ENCODE measurements at regions not wholly inside any gene's neighbourhood (a gene's known extent, or its start where the extent isn't known, plus 50 kb on each side); places are given as distances from the start of the nearest gene placed in this dataset.
"Not testable (repeated sequence)": the region's sequence is repeated elsewhere in the genome, so short reads cannot be mapped to it uniquely, and the experiment has no call there.

DNA sequence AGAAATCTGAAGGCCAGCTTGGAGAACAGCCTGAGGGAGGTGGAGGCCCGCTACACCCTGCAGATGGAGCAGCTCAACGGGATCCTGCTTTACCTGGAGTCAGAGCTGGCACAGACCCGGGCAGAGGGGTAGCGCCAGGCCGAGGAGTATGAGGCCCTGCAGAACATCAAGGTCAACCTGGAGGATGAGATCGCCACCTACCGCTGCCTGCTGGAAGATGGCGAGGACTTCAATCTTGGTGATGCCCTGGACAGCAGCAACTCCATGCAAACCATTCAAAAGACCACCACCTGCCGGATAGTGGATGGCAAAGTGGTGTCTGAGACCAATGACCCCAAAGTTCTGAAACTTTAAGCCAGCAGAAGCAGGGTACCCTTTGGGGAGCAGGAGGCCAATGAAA is 318.4 kb downstream of the ZFHX3 start:
- not testable (repeated sequence) for DNase-seq

DNA sequence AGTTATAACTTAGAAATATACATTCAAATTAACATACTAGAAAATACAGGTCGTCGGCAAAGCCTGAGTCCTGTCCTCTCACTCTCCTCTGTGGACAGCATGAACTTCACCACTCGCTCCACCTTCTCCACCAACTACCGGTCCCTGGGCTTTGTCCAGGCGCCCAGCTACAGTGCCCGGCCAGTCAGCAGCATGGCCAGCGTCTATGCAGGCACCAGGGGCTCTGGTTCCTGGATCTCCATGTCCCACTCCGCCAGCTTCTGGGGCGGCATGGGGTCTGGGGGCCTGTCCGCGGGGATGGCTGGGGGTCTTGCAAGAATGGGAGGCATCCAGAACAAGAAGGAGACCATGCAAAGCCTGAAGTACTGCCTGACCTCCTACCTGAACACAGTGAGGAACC is 319.4 kb downstream of the ZFHX3 start:
- DNase-seq = no peak

DNA sequence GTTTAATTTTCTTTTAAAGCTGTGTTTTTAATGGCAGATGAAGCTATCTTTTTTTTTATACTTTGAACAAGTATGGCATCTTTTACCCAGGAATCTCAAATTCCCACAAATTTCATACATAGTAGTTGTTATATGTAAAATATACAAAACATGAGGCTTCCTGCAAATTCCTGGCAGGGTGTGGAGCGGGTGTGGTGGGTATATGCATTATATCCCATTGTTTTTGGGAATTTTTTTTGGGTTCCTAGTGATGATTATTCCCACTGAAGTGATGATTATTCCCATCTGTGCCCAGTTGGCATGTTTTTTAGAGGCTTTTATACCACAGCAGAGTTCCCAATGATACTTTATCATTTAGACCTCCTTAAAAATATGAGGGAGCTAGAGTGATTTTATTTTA is 320.4 kb downstream of the ZFHX3 start:
- DNase-seq = no peak

DNA sequence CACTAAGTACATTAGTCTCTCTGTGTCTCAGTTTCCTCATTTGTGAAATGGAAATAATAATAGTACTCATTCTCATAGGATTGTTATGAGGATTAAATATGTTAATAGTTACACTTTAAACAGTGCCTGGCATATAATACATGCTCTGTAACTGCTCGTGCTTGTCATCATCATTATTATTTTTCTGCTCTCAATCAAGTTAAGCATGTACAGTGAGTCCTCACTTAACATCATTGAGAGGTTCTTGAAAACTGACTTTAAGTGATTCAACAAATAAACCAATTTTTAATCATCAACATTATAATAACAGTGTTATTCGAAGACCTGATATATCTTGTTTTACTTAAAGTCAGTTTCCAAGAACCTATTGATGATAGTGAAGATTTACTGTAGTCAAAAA is 322.3 kb downstream of the ZFHX3 start:
- DNase-seq = no peak

DNA sequence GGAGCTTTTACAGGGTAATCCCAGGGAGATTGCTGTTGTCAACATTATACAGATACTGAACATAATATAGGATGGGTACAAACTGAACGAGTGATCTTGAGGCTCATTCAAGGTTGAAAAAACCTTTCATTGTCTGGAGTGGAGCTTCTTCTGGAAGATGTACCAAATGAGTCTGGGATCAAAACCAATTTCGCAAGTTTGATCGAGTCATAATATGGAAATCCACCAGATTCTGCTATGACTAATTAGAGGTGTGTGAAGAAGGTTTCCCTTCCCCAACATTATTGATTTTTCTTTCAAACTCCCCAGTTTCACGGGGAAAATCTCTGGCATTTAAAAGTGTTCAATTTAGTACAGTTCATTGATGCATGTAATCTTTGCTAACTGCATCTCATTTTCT is 324.1 kb downstream of the ZFHX3 start:
- DNase-seq = no peak

DNA sequence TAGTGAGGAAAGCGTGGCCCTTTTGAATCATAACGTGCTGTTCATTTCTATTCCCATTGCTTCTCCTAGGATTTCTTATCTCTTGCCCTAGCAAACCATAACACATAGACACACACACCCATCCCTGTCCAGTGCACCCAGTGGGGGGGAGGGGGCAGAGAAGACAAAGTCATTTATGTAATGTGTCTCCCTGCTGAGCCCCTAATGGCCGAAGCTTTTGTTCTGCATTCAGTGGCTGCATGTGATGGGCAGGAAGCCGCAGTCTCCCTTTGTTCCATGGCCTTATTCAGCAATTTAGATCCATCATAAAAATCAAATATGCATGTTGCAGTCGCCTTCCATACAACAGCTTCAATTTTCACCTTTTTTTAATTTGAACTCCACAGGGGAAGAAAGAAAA is 325.4 kb downstream of the ZFHX3 start:
- DNase-seq = no peak

DNA sequence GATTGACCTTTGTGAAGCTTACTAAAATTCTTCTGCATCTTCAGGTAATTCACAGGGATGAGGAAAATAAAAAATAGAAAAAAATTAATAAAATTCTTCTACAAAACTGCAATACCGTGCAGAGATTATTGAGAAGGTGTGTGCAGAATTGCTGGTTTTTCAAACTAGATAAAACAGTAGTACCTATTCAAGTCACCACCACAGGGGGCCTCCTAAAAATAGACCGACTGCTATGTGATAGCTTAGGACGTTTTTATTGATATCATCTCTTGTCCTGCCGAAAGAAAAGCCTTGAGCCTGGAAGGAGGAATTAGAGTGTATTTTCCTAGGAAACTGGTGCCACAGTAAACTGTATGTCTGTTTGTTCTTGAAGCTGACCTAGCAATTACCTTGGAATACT is 325.9 kb downstream of the ZFHX3 start:
- no peak for DNase-seq

DNA sequence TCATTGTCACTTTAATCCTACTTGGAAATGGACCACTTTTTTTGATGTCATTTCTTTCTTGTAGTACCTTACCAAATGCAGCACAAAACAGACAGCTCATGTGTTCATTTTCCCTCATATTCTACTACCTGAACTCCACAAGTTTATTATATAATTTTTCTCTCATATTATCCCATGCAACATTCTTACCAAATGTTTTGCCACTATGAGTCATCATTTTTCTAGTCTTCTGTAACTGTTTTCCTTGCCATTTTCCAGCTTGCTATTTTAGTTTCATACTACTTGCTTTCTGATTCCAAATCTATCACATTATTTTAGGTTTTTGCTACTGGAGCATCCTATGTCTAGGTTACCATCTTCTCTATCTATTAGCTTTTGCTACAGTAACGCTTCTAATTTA is 332.7 kb downstream of the ZFHX3 start:
- no peak for DNase-seq

DNA sequence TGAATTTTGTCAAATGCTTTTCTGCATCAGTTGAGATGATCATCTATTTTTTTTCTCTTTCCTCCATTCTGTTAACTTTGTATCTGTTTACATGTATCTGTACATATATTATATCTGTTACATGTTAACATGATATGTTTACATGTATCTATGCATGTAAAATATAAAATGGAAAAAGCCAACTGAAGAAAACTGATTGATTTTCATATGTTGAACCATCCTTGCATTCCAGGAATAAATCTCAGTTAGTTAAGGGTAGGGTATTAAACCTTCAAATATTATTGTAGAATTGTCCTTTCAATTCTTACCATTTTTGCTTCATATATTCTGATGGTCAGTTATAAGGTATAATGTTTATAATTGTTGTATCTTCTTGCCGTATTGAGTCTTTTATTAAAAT is 336.1 kb downstream of the ZFHX3 start:
- no peak for DNase-seq

DNA sequence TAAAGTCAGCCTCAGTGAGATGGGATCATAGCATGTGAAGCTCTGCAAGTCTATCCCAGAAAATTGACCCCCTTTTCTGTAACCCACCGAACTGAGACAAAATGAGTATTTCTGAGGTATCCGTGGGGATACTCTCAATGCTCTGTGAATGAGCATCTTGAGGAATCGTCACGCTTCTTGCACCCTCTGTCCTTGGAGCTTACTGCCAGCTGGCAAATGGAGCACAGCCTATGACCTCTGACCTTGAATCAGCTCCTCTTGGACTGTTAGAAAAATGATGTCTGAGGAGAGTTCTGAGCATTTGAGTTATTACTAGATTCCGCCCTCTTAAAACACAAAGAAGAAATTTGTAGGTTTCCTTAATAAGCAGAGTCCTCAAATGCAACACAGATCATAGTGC is 342.1 kb downstream of the ZFHX3 start:
- DNase-seq = no peak

DNA sequence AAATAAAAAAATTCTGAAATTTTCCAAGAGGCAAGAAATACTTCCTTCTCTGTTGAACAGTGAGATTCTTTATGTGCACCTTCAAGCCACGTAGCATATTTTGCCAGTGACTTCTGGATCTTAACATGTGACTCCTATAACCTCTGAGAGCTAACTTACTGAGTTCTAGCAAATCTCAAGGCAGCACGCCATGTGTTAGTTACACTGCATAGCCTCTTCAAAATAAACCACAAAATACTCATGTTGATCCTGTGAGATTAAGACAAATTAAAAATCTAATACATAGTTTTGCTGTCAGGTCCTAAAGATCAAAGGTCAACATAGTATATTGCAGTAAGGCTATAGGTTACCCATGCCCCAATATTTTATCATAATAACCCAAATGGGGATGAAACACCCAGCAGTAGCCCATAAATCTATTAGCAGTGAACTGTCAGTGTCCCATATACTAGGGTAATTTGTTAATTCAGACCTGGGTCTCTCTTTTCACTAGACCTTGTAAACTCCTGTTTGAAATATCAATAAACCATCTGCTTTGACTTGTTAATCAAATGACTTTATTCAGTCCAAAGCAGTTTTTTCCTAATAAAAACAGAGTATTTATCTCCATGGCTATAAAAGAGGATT is 343.1 kb downstream of the ZFHX3 start:
- DNase-seq = no peak

DNA sequence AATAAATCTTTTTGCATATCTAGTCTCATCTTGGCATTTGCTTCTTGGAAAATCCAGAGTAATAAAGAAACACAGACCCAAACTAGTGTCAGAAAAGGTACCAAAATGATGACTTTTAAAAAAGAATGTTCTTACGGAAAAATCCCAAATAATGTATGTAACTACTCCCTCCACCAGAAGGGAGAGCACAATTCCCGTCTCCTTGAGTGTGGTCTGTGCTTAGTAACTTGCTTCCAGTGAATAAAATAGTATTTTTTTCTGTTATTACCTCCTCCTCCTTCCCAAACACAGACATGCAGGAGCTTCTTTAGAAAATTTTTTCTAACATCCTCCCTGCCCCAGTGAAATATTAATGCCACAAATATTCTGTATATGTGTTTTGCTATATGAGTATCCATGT is 358.1 kb downstream of the ZFHX3 start:
- DNase-seq = no peak

DNA sequence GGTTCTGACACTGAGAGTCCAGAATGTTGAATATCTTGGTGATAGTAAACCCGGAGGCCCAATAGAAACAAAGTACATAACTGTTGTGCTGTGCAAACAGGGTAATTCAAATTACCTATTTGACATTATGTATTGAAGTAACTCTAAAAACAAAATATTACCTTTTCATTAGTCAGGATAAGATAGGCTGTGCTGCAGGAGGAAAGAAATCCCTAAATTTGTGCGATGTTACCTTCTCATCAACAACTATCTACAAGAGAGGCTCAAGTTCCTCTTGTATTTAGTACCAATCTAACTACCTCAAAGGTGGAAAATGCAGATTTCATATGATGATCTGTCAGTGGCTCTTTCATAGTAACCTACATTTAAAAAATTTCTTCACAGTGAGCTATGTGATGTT is 367.2 kb downstream of the ZFHX3 start:
- DNase-seq = no peak

DNA sequence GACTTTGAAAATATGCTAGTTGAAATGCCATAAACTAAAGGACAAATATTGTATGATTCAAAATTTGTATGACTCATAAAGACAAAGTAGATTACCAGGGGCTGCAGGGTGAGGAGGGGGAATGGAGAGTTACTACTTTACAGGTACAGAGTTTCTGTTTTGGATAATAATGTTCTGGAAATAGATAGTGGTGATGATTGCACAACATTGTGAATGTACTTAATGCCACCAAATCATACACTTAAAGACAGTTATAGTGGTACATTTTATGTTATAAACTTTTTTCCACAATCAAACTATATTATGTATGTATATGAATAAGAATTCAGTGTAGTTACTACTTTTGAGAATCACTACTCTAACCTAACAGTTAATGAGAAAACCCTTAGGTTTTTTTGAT is 368.1 kb downstream of the ZFHX3 start:
- no peak for DNase-seq

DNA sequence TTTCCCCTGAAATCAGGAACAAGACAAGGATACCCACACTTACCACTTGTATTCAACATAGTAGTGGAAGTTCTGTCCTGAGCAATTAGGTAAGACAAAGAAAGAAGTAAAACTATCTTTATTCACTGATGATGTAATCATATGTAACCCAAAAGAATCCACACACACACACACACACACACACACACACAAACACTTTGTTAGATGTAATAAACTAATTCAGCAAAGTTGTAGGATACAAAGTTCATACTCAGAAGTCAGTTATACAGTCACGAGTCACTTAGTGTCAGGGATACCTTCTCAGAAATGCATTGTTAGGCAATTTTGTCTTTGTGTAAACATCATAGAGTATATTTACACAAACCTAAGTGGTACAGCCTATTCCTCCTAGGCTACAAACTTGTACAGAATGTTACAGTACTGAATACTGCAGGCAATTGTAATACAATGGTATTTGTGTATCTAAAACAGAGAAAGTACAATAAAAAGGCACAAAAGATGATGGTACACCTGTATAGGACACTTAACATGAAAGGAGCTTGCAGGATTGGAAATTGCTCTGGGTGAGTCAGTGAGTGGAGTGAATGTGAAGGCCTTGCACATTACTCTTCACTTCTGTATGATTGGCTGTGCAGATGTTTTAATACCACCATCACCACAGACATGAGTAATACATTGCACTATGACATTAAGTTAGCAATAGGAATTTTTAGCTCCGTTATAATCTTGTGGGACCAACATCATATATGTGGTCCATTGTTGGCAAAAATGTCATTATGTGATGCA is 370.1 kb downstream of the ZFHX3 start:
- DNase-seq = no peak

DNA sequence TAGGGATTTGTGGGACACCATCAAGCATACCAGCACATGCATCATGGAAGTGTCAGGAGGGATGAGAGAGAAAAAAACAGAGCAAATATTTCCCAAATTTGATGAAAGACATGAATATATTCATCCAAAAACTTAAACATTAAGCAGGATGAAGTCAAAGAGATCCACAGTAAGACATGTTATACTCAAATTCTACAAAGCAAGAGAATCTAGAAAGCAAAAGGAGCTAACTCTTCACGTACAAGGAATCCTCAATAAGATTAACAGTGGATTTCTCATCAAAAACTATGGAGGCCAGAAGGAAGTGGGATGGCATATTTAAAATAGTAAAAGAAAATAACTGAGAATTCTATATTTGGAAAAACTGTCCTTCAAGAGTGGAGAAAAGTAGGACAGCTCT is 374.8 kb downstream of the ZFHX3 start:
- no peak for DNase-seq

DNA sequence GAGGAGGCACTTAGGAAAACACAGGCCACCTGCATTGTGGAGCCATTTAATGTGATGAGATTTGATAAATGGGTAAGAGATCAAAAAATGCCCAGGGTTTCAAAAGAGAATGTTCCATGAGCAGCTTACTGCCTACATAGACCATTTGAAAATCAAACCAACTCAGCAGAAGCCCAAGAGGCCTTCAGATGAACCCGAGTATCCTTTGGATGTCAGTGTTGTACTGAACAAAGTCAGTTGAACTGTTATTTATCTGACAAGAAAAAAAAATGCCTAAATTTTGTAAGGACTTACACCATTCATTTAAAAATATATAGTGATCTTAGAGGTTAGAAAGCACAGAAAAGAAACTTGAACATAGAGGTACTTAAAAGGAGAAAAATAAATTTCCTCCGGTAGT is 381.7 kb downstream of the ZFHX3 start:
- peak; percentile 34 for DNase-seq

DNA sequence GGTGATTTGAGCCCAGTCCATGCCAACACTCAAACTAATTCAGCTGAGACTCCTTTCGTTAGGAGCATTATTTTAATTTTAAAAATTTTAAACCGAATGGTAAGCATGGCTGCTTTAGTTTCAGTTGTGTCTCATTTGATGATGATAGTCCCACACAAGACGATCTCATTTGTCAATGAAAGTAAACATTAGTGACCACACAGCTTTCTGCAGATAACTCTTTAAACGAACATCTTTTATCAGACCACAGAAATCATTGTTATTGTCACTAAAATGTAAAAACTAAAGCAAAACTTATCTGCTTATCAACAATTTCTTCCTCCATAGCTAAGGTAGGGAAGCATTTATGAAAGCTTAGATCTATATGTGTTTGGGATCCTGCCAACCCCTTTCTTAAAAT is 382.2 kb downstream of the ZFHX3 start:
- peak; percentile 42 for DNase-seq

DNA sequence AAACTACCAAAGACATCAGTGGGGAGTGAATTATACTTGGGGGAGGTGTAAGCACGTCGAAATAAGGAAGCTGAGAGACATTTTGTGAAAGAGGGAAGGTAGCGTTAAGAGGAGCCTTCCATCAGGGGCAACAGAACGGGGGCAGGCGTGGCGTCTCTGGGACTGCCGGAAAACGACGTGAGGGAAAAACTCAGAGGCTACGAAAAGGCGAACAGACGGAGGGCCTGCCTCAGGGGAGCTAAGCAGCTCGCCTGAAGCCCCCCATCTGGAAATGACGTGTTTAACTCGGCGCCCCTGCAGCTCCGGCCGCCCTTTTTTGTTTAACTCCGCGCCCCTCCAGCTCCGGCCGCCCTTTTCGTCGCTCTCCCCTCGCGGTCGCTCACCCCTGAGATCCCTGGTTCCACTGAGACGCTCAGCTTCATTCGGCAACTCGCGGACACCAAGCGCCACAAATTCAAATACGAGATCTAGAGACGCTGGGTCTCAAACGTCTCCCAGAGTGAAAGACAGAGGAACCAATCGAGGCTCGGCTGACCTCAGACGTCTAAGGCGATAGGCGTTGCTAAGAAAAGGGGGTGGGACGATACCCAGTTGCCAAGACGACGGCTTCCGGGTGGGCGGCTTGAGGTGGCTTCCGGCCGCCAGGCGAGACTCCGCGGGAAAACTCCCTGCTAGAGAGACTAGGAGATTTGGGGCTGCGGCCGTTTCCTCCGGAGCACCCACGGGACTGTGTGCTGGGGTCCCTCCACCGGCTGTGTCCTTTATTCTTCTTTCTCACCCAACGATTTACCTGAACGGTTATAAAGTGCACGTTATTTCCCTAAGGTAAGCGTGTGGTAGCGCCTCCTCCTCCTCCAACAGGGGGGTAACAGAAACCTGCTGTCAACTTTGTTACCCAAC is 383.2 kb downstream of the ZFHX3 start:
- DNase-seq = peak; percentile 99

DNA sequence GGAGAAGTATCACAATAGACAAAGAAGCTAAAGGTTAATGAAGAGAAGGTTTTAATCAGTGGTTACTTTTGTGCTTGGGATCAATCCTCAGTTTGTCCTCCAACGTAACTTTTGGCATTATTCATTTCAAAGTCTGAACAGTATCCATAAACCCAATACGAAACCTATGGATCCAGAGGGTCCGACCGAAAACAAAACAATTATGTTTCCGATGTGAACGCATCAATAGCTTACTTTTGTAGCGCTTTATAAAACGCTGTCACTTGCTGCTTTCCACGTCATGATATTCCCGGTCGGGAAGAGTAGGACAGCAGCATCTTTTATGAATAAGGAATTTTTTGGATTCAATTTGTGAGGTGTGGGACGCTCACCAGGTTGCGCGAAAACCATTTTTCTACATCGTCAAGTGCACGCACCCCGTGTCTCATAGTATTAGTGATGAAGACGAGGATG is 383.8 kb downstream of the ZFHX3 start:
- DNase-seq = no peak

DNA sequence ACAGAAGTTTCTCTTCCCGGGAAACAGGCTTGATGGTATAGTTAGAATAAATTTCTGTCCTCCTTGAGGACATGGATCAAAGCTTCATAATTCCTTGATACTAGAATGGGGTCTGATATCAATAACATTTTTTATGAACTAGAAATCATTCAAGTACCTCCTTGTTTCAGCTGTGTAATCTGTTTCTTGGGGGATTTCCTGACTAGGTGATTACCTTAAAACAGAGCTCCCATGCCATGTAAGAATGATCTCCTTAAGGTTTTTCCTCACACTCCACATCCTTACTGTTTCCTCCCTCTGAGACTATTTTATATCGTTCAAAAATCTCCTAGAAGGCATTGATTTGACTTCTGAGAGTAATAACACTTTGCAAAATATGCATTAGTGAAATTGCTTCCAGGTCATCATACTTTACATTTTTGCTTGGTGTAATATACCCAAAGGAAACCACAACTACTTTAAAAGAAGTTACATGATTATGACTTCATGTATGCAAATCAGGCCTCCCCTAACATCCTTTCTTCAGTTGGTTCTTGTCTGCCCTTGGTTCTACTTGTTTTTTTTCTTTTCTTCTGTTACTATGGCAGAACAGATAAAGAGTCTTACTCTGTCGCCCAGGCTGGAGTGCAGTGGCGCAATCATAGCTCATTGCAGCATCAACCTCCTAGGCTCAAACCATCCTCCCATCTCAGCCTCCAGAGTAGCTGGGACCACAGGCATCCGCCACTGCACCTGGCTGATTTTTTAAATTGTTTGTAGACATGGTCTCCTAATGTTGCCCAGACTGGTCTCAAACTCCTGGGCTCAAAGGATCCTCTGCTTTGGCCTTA is 388.8 kb downstream of the ZFHX3 start:
- DNase-seq = no peak

DNA sequence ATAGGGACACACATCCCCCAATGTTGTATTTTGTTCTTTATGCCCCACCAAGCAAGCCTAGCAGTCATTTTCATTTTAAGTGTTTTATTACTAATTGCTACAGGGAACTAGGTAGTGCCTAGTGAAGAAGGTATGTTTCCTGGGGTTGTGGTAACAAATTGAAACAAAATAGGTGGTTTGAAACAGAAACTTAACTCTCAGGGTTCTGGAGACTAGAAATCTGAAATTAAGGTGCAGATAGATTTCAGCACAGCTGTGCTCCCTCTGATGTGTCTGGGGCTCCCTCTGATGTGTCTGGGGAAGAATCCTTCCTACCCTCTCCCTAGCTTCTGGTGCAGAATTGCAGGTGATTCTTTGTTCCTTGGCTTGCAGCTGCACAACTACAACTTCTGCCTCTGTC is 390.1 kb downstream of the ZFHX3 start:
- no peak for DNase-seq

DNA sequence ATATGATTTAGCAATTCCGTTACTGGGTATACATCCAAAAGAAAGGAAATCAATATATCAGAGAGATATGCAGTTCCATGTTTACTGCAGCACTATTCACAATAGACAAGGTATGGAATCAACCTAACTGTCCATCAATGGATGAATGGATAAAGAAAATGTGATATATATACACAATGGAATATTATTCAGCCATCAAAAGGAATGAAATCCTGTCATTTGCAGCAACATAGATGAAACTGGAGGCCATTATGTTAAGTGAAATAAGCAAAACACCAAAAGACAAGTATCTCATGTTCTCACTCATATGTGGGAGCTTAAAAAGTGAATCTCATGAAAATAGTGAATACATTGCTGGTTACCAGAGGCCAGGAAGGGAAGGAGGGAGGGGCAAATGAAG is 390.8 kb downstream of the ZFHX3 start:
- no peak for DNase-seq

Measured in hematopoietic multipotent progenitor cell treated with erythropoietin and hydrocortisone succinate and interleukin-3 and kit ligand, for 8 days (in vitro differentiated cells).